Sigmoid colon (tissue), 6 donors: ENCODE measurements at regions not wholly inside any gene's neighbourhood (a gene's known extent, or its start where the extent isn't known, plus 50 kb on each side); places are given as distances from the start of the nearest gene placed in this dataset.

Experiments used
- DNase-seq: peaks from one replicate; pipeline ENCODE4 v3.0.0-alpha.2; 2019
- H3K27ac ChIP-seq, 4 donors: fragments of 200-600 bp; sonication (generic); one replicate each; pipeline ENCODE4 v1.5.1; 2016 to 2019; ENCODE audit warnings: mild to moderate bottlenecking in 1 of 4
- H3K27me3 ChIP-seq, 3 donors: fragments of 200-600 bp; sonication (generic); one replicate each; pipeline ENCODE4 v1.5.1; 2019; ENCODE audit warnings: mild to moderate bottlenecking in 1 of 3
- H3K36me3 ChIP-seq, 4 donors: fragments of 200-600 bp; sonication (generic); one replicate each; pipeline ENCODE4 v1.5.1; 2016 to 2019
- H3K4me1 ChIP-seq, 4 donors: fragments of 200-600 bp; sonication (generic); one replicate each; pipeline ENCODE4 v1.5.1; 2017 to 2019
- H3K4me3 ChIP-seq, 4 donors: fragments of 200-600 bp; sonication (generic); one replicate each; pipeline ENCODE4 v1.5.1; 2017 to 2019; ENCODE audit warnings: mild to moderate bottlenecking in 2 of 4, moderate library complexity in 1 of 4
- H3K9me3 ChIP-seq, 4 donors: fragments of 200-600 bp in 3 of 4; sonication (generic) in 3 of 4; one replicate each; pipeline versions ENCODE4 v1.5.1 to v1.6.1; 2013 to 2019
- CTCF ChIP-seq, 4 experiments: fragments of 450-650 bp in 3 of 4; fragments of 200-600 bp in 1 of 4; IDR thresholded peaks; one replicate each; pipeline ENCODE4 v1.5.1; 2016 to 2019; ENCODE audit warnings: antibody characterized with exemption in 4 of 4, mild to moderate bottlenecking in 3 of 4, moderate library complexity in 2 of 4
- EP300 ChIP-seq, 4 donors: sonication (generic); formaldehyde crosslinking; IDR thresholded peaks; one replicate each; pipeline ENCODE4 v1.6.1; 2017; ENCODE audit warnings: antibody characterized with exemption in 4 of 4
- POLR2A ChIP-seq, 2 donors: fragments of 450-650 bp; IDR thresholded peaks; one replicate each; pipeline ENCODE4 v1.6.1; 2016; ENCODE audit warnings: antibody characterized with exemption in 2 of 2, mild to moderate bottlenecking in 2 of 2, moderate library complexity in 2 of 2
- POLR2AphosphoS5 ChIP-seq, 4 donors: sonication (generic); formaldehyde crosslinking; IDR thresholded peaks; one replicate each; pipeline ENCODE4 v1.6.1; 2017; ENCODE audit warnings: antibody characterized with exemption in 4 of 4
- WGBS, 2 donors: extraction: QIAGEN DNeasy Blood & Tissue Kit; methylation state at CpG; one replicate each; pipeline ENCODE4 v1.1.7; 2013; 5-methylcytosine and 5-hydroxymethylcytosine counted together
- intact Hi-C: fragments of 100-400 bp; cut with DNase I; formaldehyde crosslinking; loops from one replicate; pipeline ENCODE4 v1.15.1; 2023
- donor health status: healthy with polysubstance abuse.
- donor health status: healthy.

- WGBS, 2 donors, result 29 to 68% methylated on average over 6 of the region's 6 CpGs
- Histone ChIP-seq H3K9me3 (no peaks in the 10 kb centered on the region), H3K4me3 (no peak overlapping the region), H3K27ac (no peak overlapping the region), H3K27me3 (no peaks in the 10 kb centered on the region), H3K4me1 (no peaks in the 10 kb centered on the region), H3K36me3 (no peaks in the 10 kb centered on the region)
- DNase-seq, result no peak
- intact Hi-C loops, result no loop called here
- TF ChIP-seq POLR2AphosphoS5 (IDR thresholded peaks at IDR 0.05) (no peak), POLR2A (IDR thresholded peaks at IDR 0.05) (no peak)
These were observed 420.1 kb downstream of the PREX1 start for GRCh38 chr20:48407710-48408109.

GRCh38 chr20:48406912-48407340, 420.9 kb downstream of the PREX1 start:
- WGBS, 2 donors, result 66 to 78% methylated on average over 5 of the region's 5 CpGs
- Histone ChIP-seq H3K4me1 (no peaks in the 10 kb centered on the region), H3K4me3 (no peak overlapping the region), H3K27me3 (no peaks in the 10 kb centered on the region), H3K9me3 (no peaks in the 10 kb centered on the region), H3K36me3 (no peaks in the 10 kb centered on the region), H3K27ac (no peak overlapping the region)
- TF ChIP-seq POLR2AphosphoS5 (IDR thresholded peaks at IDR 0.05) (no peak), CTCF (IDR thresholded peaks at IDR 0.05) (no peak), POLR2A (IDR thresholded peaks at IDR 0.05) (no peak), EP300 (IDR thresholded peaks at IDR 0.05) (no peak)
- no peak for DNase-seq
- intact Hi-C loops, result no loop called here

- 74 to 75% methylated on average over 4 of the region's 4 CpGs for WGBS, 2 donors
- Histone ChIP-seq H3K36me3 (no peaks in the 10 kb centered on the region), H3K27ac (no peak overlapping the region), H3K4me3 (no peak overlapping the region), H3K4me1 (no peaks in the 10 kb centered on the region), H3K27me3 (no peaks in the 10 kb centered on the region), H3K9me3 (no peaks in the 10 kb centered on the region)
- no peak for DNase-seq
- no peak for TF ChIP-seq POLR2AphosphoS5 (IDR thresholded peaks at IDR 0.05)
- TF ChIP-seq POLR2A (IDR thresholded peaks at IDR 0.05), result no peak
- TF ChIP-seq CTCF (IDR thresholded peaks at IDR 0.05), result no peak
- no peak for TF ChIP-seq EP300 (IDR thresholded peaks at IDR 0.05)
- intact Hi-C loops, result no loop called here
These were observed 421.3 kb downstream of the PREX1 start for GRCh38 chr20:48406498-48406897.

GRCh38 chr20:48405909-48406308, 421.9 kb downstream of the PREX1 start:
- intact Hi-C loops, result no loop called here
- no peaks in the 10 kb centered on the region for H3K9me3 ChIP-seq
- H3K36me3 ChIP-seq, result no peaks in the 10 kb centered on the region
- H3K4me1 ChIP-seq, result no peaks in the 10 kb centered on the region
- WGBS, 2 donors, result 62 to 78% methylated on average over 13 of the region's 13 CpGs
- H3K27me3 ChIP-seq, result no peaks in the 10 kb centered on the region
- no peak overlapping the region for H3K27ac ChIP-seq
- no peak overlapping the region for H3K4me3 ChIP-seq
- no peak for TF ChIP-seq EP300 (IDR thresholded peaks at IDR 0.05)
- TF ChIP-seq CTCF (IDR thresholded peaks at IDR 0.05), result no peak
- no peak for TF ChIP-seq POLR2A (IDR thresholded peaks at IDR 0.05)
- no peak for TF ChIP-seq POLR2AphosphoS5 (IDR thresholded peaks at IDR 0.05)
- no peak for DNase-seq

GRCh38 chr20:48404598-48404997, 423.2 kb downstream of the PREX1 start:
- TF ChIP-seq POLR2A (IDR thresholded peaks at IDR 0.05), result no peak
- TF ChIP-seq CTCF (IDR thresholded peaks at IDR 0.05), result no peak
- no peak for TF ChIP-seq POLR2AphosphoS5 (IDR thresholded peaks at IDR 0.05)
- TF ChIP-seq EP300 (IDR thresholded peaks at IDR 0.05), result no peak
- H3K9me3 ChIP-seq, result no peaks in the 10 kb centered on the region
- H3K4me3 ChIP-seq, result no peak overlapping the region
- intact Hi-C loops, result no loop called here
- no peak overlapping the region for H3K27ac ChIP-seq
- H3K27me3 ChIP-seq, result no peaks in the 10 kb centered on the region
- H3K4me1 ChIP-seq, result no peaks in the 10 kb centered on the region
- no peaks in the 10 kb centered on the region for H3K36me3 ChIP-seq
- WGBS, 2 donors, result 80 to 83% methylated on average over 5 of the region's 5 CpGs
- no peak for DNase-seq
